GM21381 (cell line): ENCODE measurements at regions not wholly inside any gene's neighbourhood (a gene's known extent, or its start where the extent isn't known, plus 50 kb on each side); places are given as distances from the start of the nearest gene placed in this dataset.

Experiments used
- ATAC-seq: cut with Tn5 transposase; IDR thresholded peaks from one replicate; pipeline ENCODE4 v1.9.1; 2021; ENCODE audit warnings: mild to moderate bottlenecking, moderate library complexity; ENCODE audit not compliant: unreplicated experiment

DNA sequence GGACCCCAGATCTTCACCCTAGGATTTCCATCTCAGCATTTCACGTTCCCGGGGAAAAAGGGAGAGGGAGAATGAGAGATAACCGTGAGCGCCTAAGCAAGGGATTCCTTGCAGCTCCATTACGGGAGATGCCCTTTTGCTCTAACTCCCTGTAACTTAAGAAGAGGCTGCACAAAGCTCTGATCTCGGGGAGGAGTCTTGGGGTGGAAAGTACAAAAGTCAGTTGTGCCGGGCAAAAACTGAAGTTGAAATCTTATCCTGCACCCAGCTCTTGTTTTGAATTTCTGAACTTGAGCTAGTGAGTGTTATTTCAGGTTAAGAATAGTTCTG, 256.4 kb upstream of the SOX21 start:
- no peak for ATAC-seq

GRCh38 chr13:94968040-94968756, 255.9 kb upstream of the SOX21 start:
- ATAC-seq, result peak; percentile 27

- ATAC-seq, result peak; percentile 79
These were observed 255.1 kb upstream of the SOX21 start for GRCh38 chr13:94967183-94968039.

DNA sequence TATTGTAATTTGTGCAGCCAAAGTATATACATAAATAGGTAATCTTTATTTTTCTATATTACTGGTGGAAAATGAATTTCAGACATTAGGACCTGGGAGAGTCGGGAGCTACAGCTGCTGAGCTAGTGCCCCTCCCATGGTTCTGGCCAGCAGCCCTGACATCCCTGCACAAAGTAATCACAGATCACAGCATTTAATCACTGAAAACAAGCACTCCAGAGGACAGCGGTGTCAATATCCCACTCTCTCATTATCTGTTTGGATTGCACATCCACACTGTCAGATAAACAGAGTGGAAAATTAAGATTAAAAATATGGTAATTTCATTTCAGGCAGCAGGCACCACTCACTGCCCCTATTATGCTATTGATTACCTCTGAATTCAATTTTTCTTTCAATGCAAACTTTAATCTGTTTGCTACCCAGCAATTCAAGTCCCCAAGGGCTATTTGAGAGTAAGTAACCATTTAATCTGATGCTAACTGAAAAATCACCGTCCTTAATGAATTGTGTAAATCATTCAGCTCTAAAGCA, 254.1 kb upstream of the SOX21 start:
- no peak for ATAC-seq

DNA sequence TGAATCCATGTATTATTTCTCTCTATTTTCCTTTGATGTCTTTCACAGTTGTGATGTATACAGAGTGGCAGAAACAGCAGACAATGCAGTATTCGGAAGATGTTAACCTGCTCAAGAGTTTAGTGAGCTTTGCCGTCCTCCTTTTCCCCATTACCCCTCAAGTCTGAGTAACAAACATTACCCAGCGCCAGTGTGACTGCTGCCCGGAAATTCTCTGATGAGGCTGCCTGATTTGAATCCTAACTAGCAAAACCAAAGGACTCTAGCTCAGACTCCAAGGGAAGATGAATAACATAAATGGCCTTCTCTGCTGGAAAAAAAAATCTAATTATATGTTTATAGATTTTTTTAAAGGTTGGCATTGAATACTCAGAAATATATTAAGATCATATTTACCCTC, 247.3 kb upstream of the SOX21 start:
- no peak for ATAC-seq

- ATAC-seq, result no peak
These were observed 244.2 kb upstream of the SOX21 start for GRCh38 chr13:94956417-94957110.

- ATAC-seq, result no peak
These were observed 240.4 kb upstream of the SOX21 start for GRCh38 chr13:94952787-94953186.

DNA sequence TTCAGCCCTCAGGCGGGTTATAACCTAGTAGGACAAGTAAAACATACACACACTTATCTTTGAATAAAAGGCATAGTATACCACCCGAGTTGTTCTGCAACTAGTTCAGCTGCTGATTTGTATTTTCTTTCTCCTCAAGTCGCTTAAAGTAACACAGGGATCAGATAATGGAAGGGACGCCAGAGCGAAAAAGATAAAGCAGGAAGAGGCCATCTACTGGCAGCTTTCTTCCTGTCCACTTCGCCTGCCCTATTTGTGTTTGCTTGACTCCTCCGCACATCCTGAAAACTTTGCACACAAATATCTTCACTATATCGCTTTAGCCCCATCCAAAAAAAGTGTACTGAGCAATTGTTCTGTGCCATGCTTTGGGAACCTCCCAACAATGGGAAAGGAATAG, 238.0 kb upstream of the SOX21 start:
- no peak for ATAC-seq

GRCh38 chr13:94947965-94948371, 235.6 kb upstream of the SOX21 start:
- ATAC-seq, result no peak

GRCh38 chr13:94947392-94947791, 235.0 kb upstream of the SOX21 start:
- ATAC-seq, result no peak

DNA sequence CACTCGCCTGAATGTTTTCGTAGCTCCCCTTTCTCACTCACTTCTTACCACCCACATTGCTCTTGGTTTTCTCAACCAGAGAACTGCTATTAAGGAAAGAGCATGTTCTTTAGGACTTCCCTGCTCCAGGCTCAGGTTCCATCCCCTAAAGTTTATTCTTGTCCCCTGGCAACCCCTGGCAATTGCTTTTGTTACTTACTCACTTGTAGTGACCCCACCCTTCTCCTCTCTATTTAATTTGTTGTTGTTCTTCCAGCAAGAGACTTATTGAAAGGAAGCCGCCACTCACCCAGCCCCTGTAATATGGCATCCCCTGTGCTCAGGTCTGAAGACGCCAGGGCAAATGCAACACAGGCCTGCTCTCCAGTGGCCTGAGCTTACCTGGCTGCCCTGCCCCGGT, 233.7 kb upstream of the SOX21 start:
- ATAC-seq, result no peak

- no peak for ATAC-seq
These were observed 225.8 kb upstream of the SOX21 start for GRCh38 chr13:94938124-94938523.

DNA sequence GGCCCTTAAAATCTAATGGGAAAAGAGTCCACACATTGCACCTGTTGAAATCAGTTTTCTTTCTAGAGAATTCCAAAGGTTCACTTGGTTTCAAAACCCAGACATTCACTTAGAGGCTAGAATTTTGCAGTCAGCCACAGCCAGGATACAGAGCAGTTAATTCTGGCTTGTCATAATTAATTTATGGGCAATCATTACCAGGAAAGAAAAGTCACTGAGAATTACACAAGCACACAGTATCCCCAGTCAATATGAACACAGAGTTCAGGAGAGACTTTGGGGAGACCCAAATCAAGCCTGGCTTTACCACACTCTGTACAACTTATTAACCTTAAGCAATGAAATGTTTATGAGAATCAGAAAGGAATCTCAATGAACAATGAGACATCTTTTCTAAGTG, 224.3 kb upstream of the SOX21 start:
- ATAC-seq, result no peak

- no peak for ATAC-seq
These were observed 221.6 kb upstream of the SOX21 start for GRCh38 chr13:94933936-94934335.

DNA sequence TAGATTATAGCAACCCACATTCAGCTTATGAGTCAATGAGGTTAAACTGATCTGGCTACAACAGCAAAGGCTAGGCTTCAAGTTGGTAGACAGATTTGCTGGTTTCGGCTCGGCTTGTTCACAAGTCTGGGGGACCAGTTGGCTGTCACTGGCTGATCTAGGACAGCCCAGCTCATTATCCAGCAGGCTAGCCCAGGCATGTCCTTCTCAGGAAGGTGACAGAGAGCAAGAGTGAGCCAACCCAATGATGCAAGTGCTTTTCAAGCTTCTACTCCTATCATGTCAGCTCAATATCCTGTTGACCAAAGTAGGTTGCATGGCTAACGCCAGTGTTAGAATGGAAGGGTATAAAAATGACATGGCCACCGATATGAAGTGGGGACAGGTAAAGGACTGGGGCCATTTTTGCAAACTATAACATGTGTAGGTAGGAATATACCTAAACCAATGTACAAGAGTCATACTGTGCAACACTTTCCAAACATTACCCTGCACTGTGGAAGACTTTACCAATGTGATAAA, 220.9 kb upstream of the SOX21 start:
- ATAC-seq, result no peak

GRCh38 chr13:94928127-94928775, 215.9 kb upstream of the SOX21 start:
- ATAC-seq, result no peak

- ATAC-seq, result no peak
These were observed 212.9 kb upstream of the SOX21 start for GRCh38 chr13:94925263-94925662.

GRCh38 chr13:94921181-94921580, 208.8 kb upstream of the SOX21 start:
- no peak for ATAC-seq

DNA sequence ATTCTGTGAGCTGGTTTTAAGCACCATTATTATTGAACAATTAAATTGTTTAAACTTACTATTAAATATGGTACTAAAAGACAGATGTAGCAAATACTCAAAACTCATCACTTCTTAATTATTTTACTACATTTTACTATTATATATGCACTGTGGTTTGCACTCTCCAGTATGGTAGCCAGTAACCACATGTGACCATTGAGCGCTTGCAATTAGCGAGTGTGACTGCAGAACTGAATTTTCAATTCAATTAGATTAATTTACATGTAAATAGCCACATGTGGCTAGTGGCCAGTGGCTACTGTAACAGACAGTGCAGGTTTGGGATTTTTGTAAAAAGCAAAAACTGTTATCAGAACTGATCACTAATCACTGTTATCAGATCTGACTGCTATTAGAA, 208.2 kb upstream of the SOX21 start:
- ATAC-seq, result no peak

DNA sequence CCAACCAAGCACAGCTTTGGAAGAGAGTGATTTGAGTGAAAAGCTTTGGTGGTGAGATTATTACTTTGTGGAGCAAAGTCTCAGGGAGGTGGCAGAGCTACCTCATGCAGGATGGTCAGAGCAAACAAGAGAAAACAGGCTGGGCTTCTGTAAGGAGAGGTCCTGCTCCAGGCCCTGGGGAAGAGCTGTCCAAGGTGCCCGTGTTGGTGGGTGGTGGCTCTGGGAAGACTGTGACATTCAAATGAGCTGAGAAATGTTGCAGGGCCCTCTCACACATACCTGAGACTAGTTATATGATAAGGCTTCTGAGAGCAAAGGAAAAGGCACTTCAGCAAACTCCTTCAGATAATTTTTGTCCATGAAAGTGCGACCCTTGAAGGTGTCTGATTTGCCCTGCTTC, 205.5 kb upstream of the SOX21 start:
- ATAC-seq, result no peak

GRCh38 chr13:94914895-94915294, 202.6 kb upstream of the SOX21 start:
- no peak for ATAC-seq
